H1 (cell line): ENCODE measurements at regions not wholly inside any gene's neighbourhood (a gene's known extent, or its start where the extent isn't known, plus 50 kb on each side); places are given as distances from the start of the nearest gene placed in this dataset.

ENCODE experiments used
- CBX8 ChIP-seq: fragments of 300-800, 300-1000 bp; sonication (generic); IDR thresholded peaks from 2 replicates; pipeline ENCODE4 v1.7.1; 2016; ENCODE audit warnings: low read depth, low read length, borderline replicate concordance
- CTBP2 ChIP-seq: IDR thresholded peaks from 2 replicates; pipeline ENCODE4 v1.7.0; 2011; ENCODE audit warnings: borderline replicate concordance, mild to moderate bottlenecking, moderate library complexity, mixed read lengths, low read length; ENCODE audit not compliant: insufficient read depth, insufficient read length
- SP1 ChIP-seq: IDR thresholded peaks from 2 replicates; pipeline ENCODE4 v1.6.1; 2011; ENCODE audit warnings: low read depth, low read length
- TBP ChIP-seq: IDR thresholded peaks from 2 replicates; pipeline ENCODE4 v1.6.1; 2011; ENCODE audit warnings: low read depth, low read length, improper control_type of control experiment

- TF ChIP-seq CTBP2 (no peak), CBX8 (no peak), SP1 (no peak), TBP (no peak)
Measured at GRCh38 chr7:25850735-25851134, 301.3 kb upstream of the NFE2L3 start (continued).
